ENCODE measurements at regions not wholly inside any gene's neighbourhood (a gene's known extent, or its start where the extent isn't known, plus 50 kb on each side); places are given as distances from the start of the nearest gene placed in this dataset.

DNA sequence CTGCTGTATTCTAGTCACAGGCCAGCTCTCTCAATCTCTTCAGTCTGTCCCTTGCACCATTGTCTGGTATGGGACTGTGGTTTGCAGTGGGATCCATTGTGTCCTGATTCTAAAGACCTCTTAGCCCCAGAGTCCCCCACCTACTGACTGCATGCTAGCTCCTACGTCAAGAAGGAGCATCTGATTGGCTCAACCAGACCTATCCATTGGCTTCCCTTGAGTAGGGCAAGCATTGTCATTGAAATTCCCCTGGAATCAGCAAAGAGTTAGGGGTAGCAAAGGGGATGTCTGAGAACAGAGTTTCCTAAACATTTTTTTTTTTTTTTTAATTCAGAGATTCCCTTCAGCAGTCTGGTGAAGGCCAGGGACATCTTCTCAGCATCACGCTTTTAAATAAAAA is 175.3 kb upstream of the MPHOSPH6 start:
- Histone ChIP-seq H3K9me1 (replicated peaks; ENCODE audit: control insufficient read depth, extremely low read depth, insufficient read depth, low read length) (no peaks in the 10 kb centered on the region), H3K9me3 (replicated peaks; ENCODE audit: control insufficient read depth, insufficient read depth, low read length) (no peaks in the 10 kb centered on the region), H3K27ac (ENCODE audit: insufficient read depth, low read depth, low read length) (no peak overlapping the region), H3K9ac (replicated peaks; ENCODE audit: extremely low read depth, insufficient read depth, low read length) (no peak overlapping the region), H3K36me3 (ENCODE audit: control insufficient read depth in 2 of 2, extremely low read depth in 1 of 2, insufficient read depth in 2 of 2, low read length in 2 of 2) (no peaks in the 10 kb centered on the region), H3K27me3 (ENCODE audit: control insufficient read depth in 2 of 2, insufficient read depth in 2 of 2, low read length in 2 of 2) (peaks cover 0 to 4% of the 10 kb centered on the region in 2 experiments), H3K4me2 (ENCODE audit: insufficient read depth, low read length) (no peak overlapping the region), H3K4me1 (ENCODE audit: control insufficient read depth, extremely low read depth, insufficient read depth, low read length) (no peaks in the 10 kb centered on the region), H2AFZ (ENCODE audit: low read depth, low read length) (no peak overlapping the region), H4K20me1 (replicated peaks; ENCODE audit: control insufficient read depth, extremely low read depth, insufficient read depth, low read length) (no peaks in the 10 kb centered on the region), H3K79me2 (ENCODE audit: control insufficient read depth, insufficient read depth, low read length) (no peaks in the 10 kb centered on the region), H3K4me3 (replicated peaks in 1 of 3; ENCODE audit: insufficient read depth in 1 of 3, low read depth in 1 of 3, low read length in 3 of 3) (no peak overlapping the region)
- FAIRE-seq: no peak
- DNase-seq (ENCODE audit: low read depth, low spot score): no peak
- no TSS peak for BruUV-seq (replicated peaks)
- POLR2A ChIA-PET: no interaction called here
- CTCF ChIA-PET: interaction anchor here (1.7 kb wide), 1 partner anchor 81 kb away, joined by 11 read pairs; no protein-coding TSS in a partner anchor
- intact Hi-C loops (cut with micrococcal nuclease) (no loop called here), dilution Hi-C loops (cut with MboI; ENCODE audit: extremely low pct_ligation_motif_present, low sequenced_read_pairs) (no loop called here)
- TF ChIP-seq GATA2 (IDR thresholded peaks at IDR 0.05; ENCODE audit: insufficient read depth, insufficient read length, low read depth, low read length) (no peak), MYC (IDR thresholded peaks at IDR 0.05; ENCODE audit: low read depth, low read length) (no peak), FOS (IDR thresholded peaks at IDR 0.05; ENCODE audit: borderline replicate concordance, insufficient read depth, low read length) (no peak), JUN (IDR thresholded peaks at IDR 0.05; ENCODE audit: borderline replicate concordance, insufficient read depth, insufficient read length, low read depth) (no peak), MAX (IDR thresholded peaks at IDR 0.05; ENCODE audit: insufficient read depth, insufficient read length) (no peak), POLR2AphosphoS5 (IDR thresholded peaks at IDR 0.05; ENCODE audit: insufficient read depth, low read depth, low read length) (no peak)

DNA sequence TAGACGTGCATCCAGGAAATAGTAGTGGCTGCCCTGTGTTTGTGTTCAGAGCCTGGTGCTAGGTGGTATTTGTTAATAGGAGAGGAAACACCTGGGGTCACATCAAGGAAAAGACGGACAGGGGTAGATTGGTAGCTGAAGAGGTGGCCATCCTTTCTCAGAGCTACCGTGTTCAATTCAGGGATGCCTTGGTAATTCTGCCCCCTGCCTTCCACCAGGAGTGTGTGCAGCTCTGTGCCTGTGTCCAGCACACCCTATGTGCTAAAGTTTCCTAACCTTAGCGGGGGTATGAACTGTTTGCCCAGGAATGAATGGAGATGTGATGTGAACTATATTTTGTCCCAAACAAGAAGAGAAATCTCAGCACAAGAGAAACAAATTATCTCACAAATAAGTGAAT is 174.1 kb upstream of the MPHOSPH6 start:
- dilution Hi-C loops (cut with MboI; ENCODE audit: extremely low pct_ligation_motif_present, low sequenced_read_pairs): no loop called here
- peak; percentile 28 to 44 for TF ChIP-seq CTCF (IDR thresholded peaks at IDR 0.05; ENCODE audit: extremely low read depth in 1 of 2, insufficient read depth in 1 of 2, low read depth in 1 of 2, low read length in 2 of 2)
- TF ChIP-seq EZH2 (IDR thresholded peaks at IDR 0.05; ENCODE audit: borderline replicate concordance, low read depth, low read length, severe bottlenecking): no peak
- no peak for TF ChIP-seq POLR2A (IDR thresholded peaks at IDR 0.05; ENCODE audit: low read depth, low read length)
- H3K4me1 ChIP-seq (ENCODE audit: control insufficient read depth, extremely low read depth, insufficient read depth, low read length): no peaks in the 10 kb centered on the region
- FAIRE-seq (no peak), DNase-seq (ENCODE audit: low read depth, low spot score) (no peak)
- ChIA-PET CTCF (interaction anchor here (0.8 to 1.7 kb wide), 4 partner anchors 12 to 405 kb away, joined by 3 to 11 read pairs (median 4); no protein-coding TSS in a partner anchor), POLR2A (no interaction called here)
- no peaks in the 10 kb centered on the region for H3K79me2 ChIP-seq (ENCODE audit: control insufficient read depth, insufficient read depth, low read length)
- no peaks in the 10 kb centered on the region for H4K20me1 ChIP-seq (replicated peaks; ENCODE audit: control insufficient read depth, extremely low read depth, insufficient read depth, low read length)
- no peaks in the 10 kb centered on the region for H3K36me3 ChIP-seq (ENCODE audit: control insufficient read depth in 2 of 2, extremely low read depth in 1 of 2, insufficient read depth in 2 of 2, low read length in 2 of 2)
- H3K9ac ChIP-seq (replicated peaks; ENCODE audit: extremely low read depth, insufficient read depth, low read length): no peak overlapping the region
- intact Hi-C loops (cut with micrococcal nuclease): loop anchor here (1.0 kb wide), 1 partner anchor 81 kb away; no protein-coding TSS in a partner anchor
- H3K27ac ChIP-seq (ENCODE audit: insufficient read depth, low read depth, low read length): no peak overlapping the region
- H3K9me3 ChIP-seq (replicated peaks; ENCODE audit: control insufficient read depth, insufficient read depth, low read length): no peaks in the 10 kb centered on the region
- no peak overlapping the region for H2AFZ ChIP-seq (ENCODE audit: low read depth, low read length)
- H3K4me2 ChIP-seq (ENCODE audit: insufficient read depth, low read length): no peak overlapping the region
- H3K27me3 ChIP-seq (ENCODE audit: control insufficient read depth in 2 of 2, insufficient read depth in 2 of 2, low read length in 2 of 2): peaks cover 0 to 6% of the 10 kb centered on the region in 2 experiments
- H3K4me3 ChIP-seq (replicated peaks in 1 of 3; ENCODE audit: insufficient read depth in 1 of 3, low read depth in 1 of 3, low read length in 3 of 3): no peak overlapping the region
- no peaks in the 10 kb centered on the region for H3K9me1 ChIP-seq (replicated peaks; ENCODE audit: control insufficient read depth, extremely low read depth, insufficient read depth, low read length)
- BruUV-seq (replicated peaks): no TSS peak

Measured in endothelial cell of umbilical vein (primary cell).